Loucy (cell line): ENCODE measurements at regions not wholly inside any gene's neighbourhood (a gene's known extent, or its start where the extent isn't known, plus 50 kb on each side); places are given as distances from the start of the nearest gene placed in this dataset.

ENCODE experiments used
- CTCF ChIP-seq: fragments of 200-600 bp; sonication (generic); conservative IDR thresholded peaks from 2 replicates; pipeline ENCODE4 v1.5.1; 2014; ENCODE audit warnings: mild to moderate bottlenecking, antibody characterized with exemption, low read length
- EZH2phosphoT487 ChIP-seq: fragments of 200-600 bp; IDR thresholded peaks from 2 replicates; pipeline ENCODE4 v1.6.1; 2018; ENCODE audit warnings: antibody characterized with exemption, mild to moderate bottlenecking, moderate library complexity, borderline replicate concordance

DNA sequence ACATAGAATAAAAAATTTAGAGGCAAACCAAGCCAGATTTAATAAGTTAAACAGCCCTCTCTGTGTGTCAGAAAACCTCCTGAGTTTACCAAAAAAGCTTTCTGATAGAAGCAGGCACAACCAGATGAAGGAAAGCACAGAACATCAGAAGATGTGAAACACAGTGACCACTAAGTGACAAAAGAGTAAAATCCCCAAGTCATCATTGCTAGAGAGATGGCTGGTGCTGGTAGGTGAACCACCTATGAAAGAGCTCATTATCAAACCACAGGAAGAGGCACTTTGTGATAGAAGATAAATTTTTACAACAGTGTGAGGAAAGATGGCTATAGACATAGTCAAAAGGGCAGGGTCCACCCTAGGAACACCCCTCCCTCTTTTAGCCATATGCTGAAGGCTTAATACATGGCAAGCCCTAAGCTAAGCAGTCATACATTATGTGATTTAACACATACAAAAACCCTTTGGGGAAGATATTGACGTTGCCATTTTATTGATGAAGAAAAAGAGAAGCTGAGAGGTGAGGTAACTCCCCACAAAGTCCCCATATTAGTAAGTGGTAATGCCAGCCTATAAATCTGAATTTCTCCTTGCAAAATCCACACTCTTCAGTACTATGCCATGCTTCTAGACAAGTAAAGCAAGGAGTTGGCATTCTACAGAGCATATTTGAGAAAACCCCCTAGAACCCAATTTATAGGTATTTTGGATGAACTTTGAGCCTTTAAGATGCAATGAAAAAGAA, 449.9 kb downstream of the LRIG3 start:
- no peak for TF ChIP-seq CTCF
- TF ChIP-seq EZH2phosphoT487, result no peak
